NB4 (cell line): ENCODE measurements at regions not wholly inside any gene's neighbourhood (a gene's known extent, or its start where the extent isn't known, plus 50 kb on each side); places are given as distances from the start of the nearest gene placed in this dataset.

Experiments
- CTCF ChIP-seq: IDR thresholded peaks from one replicate; pipeline ENCODE4 v1.5.1; 2012; ENCODE audit warnings: low read depth, low read length
- MYC ChIP-seq: IDR thresholded peaks from 2 replicates; pipeline ENCODE4 v1.6.1; 2011; ENCODE audit warnings: low read depth, low read length
- POLR2A ChIP-seq: IDR thresholded peaks from 2 replicates; pipeline ENCODE4 v1.6.1; 2011; ENCODE audit warnings: mild to moderate bottlenecking; ENCODE audit not compliant: insufficient read length; ENCODE audit errors: extremely low read depth

- TF ChIP-seq CTCF (no peak), POLR2A (no peak), MYC (no peak)
These were observed 73.3 kb downstream of the TMEM18 start for GRCh38 chr2:603869-604268.
